KMS-11 (cell line): ENCODE measurements at regions not wholly inside any gene's neighbourhood (a gene's known extent, or its start where the extent isn't known, plus 50 kb on each side); places are given as distances from the start of the nearest gene placed in this dataset.
A peak's percentile ranks its signal among the peaks of the same experiment; 100 is the strongest.

ENCODE experiments used
- H2AFZ ChIP-seq: fragments of 200-600 bp; sonication (generic); 2 replicates; pipeline ENCODE4 v1.6.1; 2016; ENCODE audit warnings: antibody characterized with exemption, mixed run types, low read depth
- H3K27ac ChIP-seq: fragments of 200-600 bp; sonication (generic); 2 replicates; pipeline ENCODE4 v1.6.1; 2016; ENCODE audit warnings: mild to moderate bottlenecking, mixed run types
- H3K27me3 ChIP-seq: fragments of 200-600 bp; sonication (generic); 2 replicates; pipeline ENCODE4 v1.6.1; 2017; ENCODE audit warnings: mild to moderate bottlenecking, low read depth, mixed run types, moderate library complexity; ENCODE audit not compliant: insufficient read depth
- H3K36me3 ChIP-seq: fragments of 200-600 bp; sonication (generic); 2 replicates; pipeline ENCODE4 v1.6.1; 2017; ENCODE audit warnings: mild to moderate bottlenecking, mixed run types; ENCODE audit not compliant: insufficient read depth
- H3K4me1 ChIP-seq: fragments of 200-600 bp; sonication (generic); 2 replicates; pipeline ENCODE4 v1.6.1; 2016; ENCODE audit warnings: mild to moderate bottlenecking, low read depth, mixed run types; ENCODE audit not compliant: poor library complexity, severe bottlenecking
- H3K4me2 ChIP-seq: fragments of 200-600 bp; sonication (generic); 2 replicates; pipeline ENCODE4 v1.7.0; 2016; ENCODE audit warnings: mild to moderate bottlenecking, mixed run types
- H3K4me3 ChIP-seq: fragments of 200-600 bp; sonication (generic); IDR thresholded peaks from 2 replicates; pipeline ENCODE4 v1.6.1; 2017; ENCODE audit warnings: low read depth, low read length, mixed read lengths; ENCODE audit not compliant: insufficient read depth
- H3K79me2 ChIP-seq: fragments of 200-600 bp; sonication (generic); 2 replicates; pipeline ENCODE4 v1.6.1; 2016; ENCODE audit warnings: low read depth, mixed run types; ENCODE audit not compliant: insufficient read depth
- H3K9ac ChIP-seq: fragments of 200-600 bp; sonication (generic); 2 replicates; pipeline ENCODE4 v1.6.1; 2016; ENCODE audit warnings: mild to moderate bottlenecking, mixed run types
- H4K20me1 ChIP-seq: fragments of 200-600 bp; sonication (generic); 2 replicates; pipeline ENCODE4 v1.6.1; 2016; ENCODE audit warnings: mild to moderate bottlenecking, mixed run types; ENCODE audit not compliant: insufficient read depth
- TF ChIP-seq, protein P1 (sequence below): fragments of 200-600 bp; sonication (generic); conservative IDR thresholded peaks from 2 replicates; pipeline ENCODE4 v1.6.1; 2017; ENCODE audit warnings: low read depth, mild to moderate bottlenecking, antibody characterized with exemption, low read length, moderate library complexity, mixed read lengths

DNA sequence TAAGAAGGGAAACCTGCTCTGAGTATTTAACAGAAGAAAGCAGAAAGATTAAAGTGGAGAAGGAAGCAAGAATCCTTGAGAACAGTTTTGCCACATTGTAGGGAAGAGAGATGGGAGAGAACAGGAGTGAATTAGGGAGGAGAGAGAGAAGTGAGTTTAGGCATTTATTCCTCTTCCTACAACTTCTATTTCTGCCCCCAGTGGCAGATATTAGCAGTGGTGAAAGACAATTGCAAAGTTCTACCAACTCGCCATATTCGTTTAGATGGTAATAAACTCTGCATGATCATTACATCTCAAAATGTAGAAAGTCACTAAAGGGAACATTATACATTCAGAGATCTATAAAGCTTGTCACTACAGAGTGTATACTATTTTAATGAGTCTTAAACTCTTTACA lies 440.1 kb upstream of the TRPC7 start:
- no peaks in the 10 kb centered on the region for H3K36me3 ChIP-seq
- no peaks in the 10 kb centered on the region for H3K27me3 ChIP-seq
- H3K4me3 ChIP-seq = no peak overlapping the region
- H3K4me2 ChIP-seq = no peak overlapping the region
- H3K27ac ChIP-seq = no peak overlapping the region
- no peaks in the 10 kb centered on the region for H4K20me1 ChIP-seq
- no peak overlapping the region for H3K9ac ChIP-seq
- TF ChIP-seq, protein P1, sequence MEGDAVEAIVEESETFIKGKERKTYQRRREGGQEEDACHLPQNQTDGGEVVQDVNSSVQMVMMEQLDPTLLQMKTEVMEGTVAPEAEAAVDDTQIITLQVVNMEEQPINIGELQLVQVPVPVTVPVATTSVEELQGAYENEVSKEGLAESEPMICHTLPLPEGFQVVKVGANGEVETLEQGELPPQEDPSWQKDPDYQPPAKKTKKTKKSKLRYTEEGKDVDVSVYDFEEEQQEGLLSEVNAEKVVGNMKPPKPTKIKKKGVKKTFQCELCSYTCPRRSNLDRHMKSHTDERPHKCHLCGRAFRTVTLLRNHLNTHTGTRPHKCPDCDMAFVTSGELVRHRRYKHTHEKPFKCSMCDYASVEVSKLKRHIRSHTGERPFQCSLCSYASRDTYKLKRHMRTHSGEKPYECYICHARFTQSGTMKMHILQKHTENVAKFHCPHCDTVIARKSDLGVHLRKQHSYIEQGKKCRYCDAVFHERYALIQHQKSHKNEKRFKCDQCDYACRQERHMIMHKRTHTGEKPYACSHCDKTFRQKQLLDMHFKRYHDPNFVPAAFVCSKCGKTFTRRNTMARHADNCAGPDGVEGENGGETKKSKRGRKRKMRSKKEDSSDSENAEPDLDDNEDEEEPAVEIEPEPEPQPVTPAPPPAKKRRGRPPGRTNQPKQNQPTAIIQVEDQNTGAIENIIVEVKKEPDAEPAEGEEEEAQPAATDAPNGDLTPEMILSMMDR = no peak
- H3K79me2 ChIP-seq = no peaks in the 10 kb centered on the region
- H2AFZ ChIP-seq = no peak overlapping the region
- H3K4me1 ChIP-seq = no peaks in the 10 kb centered on the region

DNA sequence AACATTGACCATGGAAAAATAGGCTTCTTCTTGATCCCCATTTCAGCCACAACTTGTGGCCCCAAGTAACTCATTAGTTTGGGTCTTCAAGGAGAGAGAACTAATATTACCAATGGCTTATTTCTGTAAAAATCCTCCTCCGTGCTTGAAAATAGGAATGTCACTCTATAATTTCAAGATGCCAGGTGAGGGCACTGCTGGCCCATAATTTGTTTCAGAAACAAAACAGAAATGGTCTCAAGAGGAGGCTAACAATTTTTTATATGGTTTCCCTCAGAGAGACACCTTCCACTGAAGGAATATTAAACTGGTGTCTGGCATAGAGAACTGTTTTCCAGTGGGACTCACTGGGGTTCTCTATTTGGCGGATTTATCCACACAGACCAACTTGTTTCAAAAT lies 437.0 kb upstream of the TRPC7 start:
- no peaks in the 10 kb centered on the region for H3K36me3 ChIP-seq
- no peaks in the 10 kb centered on the region for H4K20me1 ChIP-seq
- no peaks in the 10 kb centered on the region for H3K27me3 ChIP-seq
- TF ChIP-seq, protein P1 = 0 out of 2 replicates have a peak, but pooled peaks have one; percentile 16
- H3K4me3 ChIP-seq = no peak overlapping the region
- no peak overlapping the region for H3K4me2 ChIP-seq
- no peaks in the 10 kb centered on the region for H3K4me1 ChIP-seq
- no peak overlapping the region for H3K27ac ChIP-seq
- H3K79me2 ChIP-seq = no peaks in the 10 kb centered on the region
- no peak overlapping the region for H2AFZ ChIP-seq
- no peak overlapping the region for H3K9ac ChIP-seq

DNA sequence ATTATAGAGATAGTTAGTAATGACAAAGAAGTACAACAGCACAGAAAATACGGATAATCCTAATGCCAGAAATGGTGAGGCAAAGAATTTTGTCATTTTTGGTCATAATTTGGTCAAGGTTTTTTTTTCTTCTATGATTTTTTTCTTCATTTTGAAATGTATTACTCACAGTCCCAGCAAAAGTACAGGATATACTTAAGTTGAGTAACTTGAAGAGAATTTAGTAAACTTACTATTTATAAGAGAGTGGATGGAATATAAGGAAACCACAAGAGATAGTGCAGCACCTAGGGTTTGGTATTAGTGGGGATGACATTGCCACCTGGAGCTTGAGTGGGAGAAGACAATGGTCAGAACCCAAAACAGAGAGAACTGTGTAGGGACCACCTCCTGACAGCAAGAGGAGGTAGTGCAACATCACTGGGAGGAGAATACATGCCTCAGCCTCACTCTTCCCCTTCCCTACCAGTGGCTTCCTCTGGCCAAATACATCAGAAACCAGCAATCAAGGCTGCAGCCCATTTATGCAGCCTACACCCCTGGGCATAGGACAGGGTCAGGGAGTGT lies 434.5 kb upstream of the TRPC7 start:
- Histone ChIP-seq H3K27ac (no peak overlapping the region), H3K4me3 (no peak overlapping the region), H3K27me3 (no peaks in the 10 kb centered on the region), H3K79me2 (no peaks in the 10 kb centered on the region), H4K20me1 (no peaks in the 10 kb centered on the region), H3K4me2 (no peak overlapping the region), H2AFZ (no peak overlapping the region), H3K9ac (no peak overlapping the region), H3K4me1 (no peaks in the 10 kb centered on the region), H3K36me3 (no peaks in the 10 kb centered on the region)
- TF ChIP-seq, protein P1 = no peak

DNA sequence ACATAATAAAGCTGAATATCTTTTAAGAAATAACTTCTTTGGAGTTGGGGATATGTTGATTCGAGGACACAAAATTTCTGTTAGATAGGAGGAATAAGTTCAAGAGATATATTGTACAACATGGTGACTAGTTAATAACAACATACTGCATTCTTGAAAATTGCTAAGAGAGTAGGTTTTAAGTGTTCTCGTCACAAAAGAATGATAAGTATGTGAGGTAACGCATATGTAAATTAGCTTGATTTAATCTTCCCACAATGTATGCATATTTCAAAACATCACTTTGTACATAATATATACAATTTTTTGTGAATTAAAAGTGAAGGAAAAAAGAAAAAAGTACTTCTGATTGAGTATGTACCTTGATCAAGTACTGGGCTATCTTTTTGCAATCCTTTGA lies 428.0 kb upstream of the TRPC7 start:
- H3K27me3 ChIP-seq = no peaks in the 10 kb centered on the region
- no peaks in the 10 kb centered on the region for H3K36me3 ChIP-seq
- H3K27ac ChIP-seq = no peak overlapping the region
- TF ChIP-seq, protein P1 = no peak
- no peaks in the 10 kb centered on the region for H4K20me1 ChIP-seq
- H2AFZ ChIP-seq = no peak overlapping the region
- H3K79me2 ChIP-seq = no peaks in the 10 kb centered on the region
- H3K4me3 ChIP-seq = no peak overlapping the region
- H3K9ac ChIP-seq = no peak overlapping the region
- H3K4me2 ChIP-seq = no peak overlapping the region
- no peaks in the 10 kb centered on the region for H3K4me1 ChIP-seq

- Histone ChIP-seq H3K4me2 (no peak overlapping the region), H3K27ac (no peak overlapping the region)
- TF ChIP-seq, protein P1 = no peak
Observed at GRCh38 chr5:136781464-136781863, 416.1 kb upstream of the TRPC7 start.

More at GRCh38 chr5:136781464-136781863, 416.1 kb upstream of the TRPC7 start:
- no peak overlapping the region for H3K9ac ChIP-seq
- no peaks in the 10 kb centered on the region for H3K36me3 ChIP-seq
- no peaks in the 10 kb centered on the region for H3K27me3 ChIP-seq
- H2AFZ ChIP-seq = no peak overlapping the region
- no peaks in the 10 kb centered on the region for H3K4me1 ChIP-seq
- no peaks in the 10 kb centered on the region for H3K79me2 ChIP-seq
- H3K4me3 ChIP-seq = no peak overlapping the region
- H4K20me1 ChIP-seq = no peaks in the 10 kb centered on the region
